ENCODE measurements at regions not wholly inside any gene's neighbourhood (a gene's known extent, or its start where the extent isn't known, plus 50 kb on each side); places are given as distances from the start of the nearest gene placed in this dataset.

DNA sequence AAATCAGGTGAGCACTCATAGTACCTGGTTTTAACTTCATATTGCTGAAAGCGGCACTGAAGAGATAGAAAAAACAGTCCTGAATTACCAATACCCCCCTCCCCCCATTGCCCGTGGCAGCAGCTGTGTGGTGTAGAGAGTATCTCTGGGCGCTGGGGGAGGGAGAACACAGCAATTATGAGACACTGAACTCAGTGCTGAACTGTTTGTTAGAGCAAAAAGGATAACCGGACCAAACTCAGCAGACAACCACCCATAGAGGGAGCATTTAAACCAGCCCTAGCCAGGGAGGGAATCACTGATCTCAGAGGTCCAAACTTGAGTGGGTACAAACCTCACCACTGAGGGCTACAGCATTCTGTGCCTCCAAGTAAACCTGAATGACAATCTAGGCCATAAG is 457.4 kb upstream of the TEX13C start:
- H3K18ac ChIP-seq (ENCODE audit: extremely low read depth, low read length): no peak overlapping the region
- no peak overlapping the region for H2AFZ ChIP-seq (ENCODE audit: low read length)
- no peaks in the 10 kb centered on the region for H3K23me2 ChIP-seq (ENCODE audit: low read depth, low read length)
- H3K79me1 ChIP-seq (ENCODE audit: low read depth, low read length): no peaks in the 10 kb centered on the region
- no peak overlapping the region for H2BK12ac ChIP-seq (ENCODE audit: low read depth, low read length)
- no peaks in the 10 kb centered on the region for H3K36me3 ChIP-seq (ENCODE audit: control insufficient read depth in 2 of 4, insufficient read depth in 4 of 4, low read length in 3 of 4)
- no peak overlapping the region for H4K8ac ChIP-seq (ENCODE audit: extremely low read depth, insufficient read depth, low read length)
- no peak overlapping the region for H2AK5ac ChIP-seq (ENCODE audit: low read depth, low read length)
- H2BK15ac ChIP-seq (ENCODE audit: low read length): no peak overlapping the region
- no peak for FAIRE-seq
- no peaks in the 10 kb centered on the region for H4K20me1 ChIP-seq (replicated peaks in 1 of 2; ENCODE audit: control insufficient read depth in 1 of 2, insufficient read depth in 2 of 2, low read length in 2 of 2)
- H3K27ac ChIP-seq (ENCODE audit: low read depth, low read length): no peak overlapping the region
- no peak overlapping the region for H3K4me2 ChIP-seq (ENCODE audit: insufficient read depth in 1 of 2, low read depth in 2 of 2, low read length in 2 of 2)
- ChIA-PET CTCF (ENCODE audit: partially characterized antibody) (interaction anchor here (1.1 to 2.2 kb wide), 6 partner anchors 8 to 269 kb away, joined by 3 to 6 read pairs (median 4); no protein-coding TSS in a partner anchor), POLR2A (ENCODE audit: partially characterized antibody) (no interaction called here)
- DNase-seq (ENCODE audit: low read depth in 1 of 2, low spot score in 2 of 2): no peak
- H3K27me3 ChIP-seq (replicated peaks in 1 of 4; ENCODE audit: control insufficient read depth in 3 of 4, extremely low read depth in 1 of 4, insufficient read depth in 3 of 4, low read length in 3 of 4): no peaks in the 10 kb centered on the region
- no peak overlapping the region for H2BK120ac ChIP-seq (replicated peaks; ENCODE audit: low read depth, low read length)
- TF ChIP-seq BACH1 (IDR thresholded peaks at IDR 0.05; ENCODE audit: low read length): no peak
- TF ChIP-seq CBX8 (IDR thresholded peaks at IDR 0.05; ENCODE audit: borderline replicate concordance, low read depth, low read length): no peak
- peak in 1 of 3 experiments; percentile 8; a peak in 1 of 4 replicates for TF ChIP-seq CTCF (IDR thresholded peaks at IDR 0.05; ENCODE audit: control extremely low read depth in 1 of 3, insufficient read depth in 1 of 3, low read depth in 1 of 3, low read length in 3 of 3)
- no peak overlapping the region for H3K23ac ChIP-seq (ENCODE audit: insufficient read length)
- no peak overlapping the region for H2BK20ac ChIP-seq (ENCODE audit: low read length)
- H3K4me3 ChIP-seq (ENCODE audit: extremely low read depth in 1 of 4, insufficient read depth in 2 of 4, low read depth in 3 of 4, low read length in 4 of 4): no peak overlapping the region
- H4K91ac ChIP-seq (replicated peaks; ENCODE audit: insufficient read length, low read length): no peak overlapping the region
- no peak overlapping the region for H3K9ac ChIP-seq (replicated peaks in 1 of 4; ENCODE audit: extremely low read depth in 1 of 4, low read depth in 3 of 4, low read length in 3 of 4)
- H3K56ac ChIP-seq (replicated peaks; ENCODE audit: insufficient read length, low read depth, low read length): no peak overlapping the region
- no peak overlapping the region for H3K14ac ChIP-seq (ENCODE audit: insufficient read length)
- no peak overlapping the region for H3K4ac ChIP-seq (replicated peaks; ENCODE audit: insufficient read length, low read depth, low read length)
- WGBS, 2 experiments (ENCODE audit: extremely low coverage in 1 of 2, insufficient coverage in 1 of 2, insufficient read length in 1 of 2, insufficient replicate concordance in 2 of 2, low coverage in 1 of 2, low lambda C conversion rate in 2 of 2, missing lambda C conversion rate in 1 of 2): 91% methylated on average over 4 of the region's 4 CpGs; no CpG with 5 or more reads in 1 of the 2 experiments
- no peaks in the 10 kb centered on the region for H3K9me3 ChIP-seq (ENCODE audit: insufficient read depth in 2 of 2, low read depth in 1 of 2, low read length in 1 of 2)
- H3K4me1 ChIP-seq (replicated peaks in 1 of 4; ENCODE audit: control insufficient read depth in 3 of 4, insufficient read depth in 4 of 4, low read length in 3 of 4): no peaks in the 10 kb centered on the region
- no peak overlapping the region for H2BK5ac ChIP-seq (ENCODE audit: low read depth, low read length)
- H4K5ac ChIP-seq (ENCODE audit: insufficient read length, low read depth, low read length): no peak overlapping the region
- no peaks in the 10 kb centered on the region for H3K79me2 ChIP-seq (ENCODE audit: control insufficient read depth in 1 of 2, insufficient read depth in 2 of 2, low read length in 2 of 2)

All from H1 (cell line).